Endothelial cell of umbilical vein (primary cell): ENCODE measurements at regions not wholly inside any gene's neighbourhood (a gene's known extent, or its start where the extent isn't known, plus 50 kb on each side); places are given as distances from the start of the nearest gene placed in this dataset.

ENCODE experiments used
- EZH2 ChIP-seq: IDR thresholded peaks from 2 replicates; pipeline ENCODE4 v1.6.1; 2012; ENCODE audit warnings: borderline replicate concordance, low read depth, mild to moderate bottlenecking, moderate library complexity, low read length, inconsistent platforms; ENCODE audit not compliant: severe bottlenecking
- POLR2A ChIP-seq: IDR thresholded peaks from 2 replicates; pipeline ENCODE4 v1.6.1; 2012; ENCODE audit warnings: low read depth, mild to moderate bottlenecking, control low read depth, low read length
- POLR2AphosphoS5 ChIP-seq: IDR thresholded peaks from 2 replicates; pipeline ENCODE4 v1.6.1; 2012; ENCODE audit warnings: low read depth, mild to moderate bottlenecking, control low read depth, low read length, moderate library complexity; ENCODE audit not compliant: insufficient read depth

DNA sequence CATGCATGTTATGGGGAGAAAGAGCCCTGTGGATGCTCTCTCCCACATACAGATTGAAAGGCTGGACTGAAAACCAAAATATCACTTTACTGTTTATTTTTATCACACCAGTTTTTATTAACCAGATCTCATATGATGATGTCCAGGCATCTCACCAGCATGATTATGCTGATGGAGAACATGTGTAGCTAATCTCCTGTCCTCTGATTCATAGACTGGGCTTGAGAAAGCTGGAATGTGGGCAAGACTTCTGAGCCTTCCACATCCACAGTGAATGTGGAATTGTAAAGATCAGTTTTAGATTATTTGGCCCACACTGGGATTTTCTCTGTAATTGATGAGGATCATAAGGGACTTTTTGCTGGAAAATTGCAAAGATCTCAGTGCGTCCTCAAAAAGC, 137.9 kb downstream of the ICOS start:
- TF ChIP-seq POLR2AphosphoS5 (no peak), EZH2 (no peak), POLR2A (no peak)
